WTC11 (cell line): ENCODE measurements at regions not wholly inside any gene's neighbourhood (a gene's known extent, or its start where the extent isn't known, plus 50 kb on each side); places are given as distances from the start of the nearest gene placed in this dataset.

Source experiments
- ATAC-seq: fragments of 200-7000 bp; cut with Tn5 transposase; 2 replicates; pipeline ENCODE4 v1.10.0; 2021; ENCODE audit warnings: mild to moderate bottlenecking, moderate library complexity
- CTCF ChIA-PET: fragments of 300-600 bp; sonication (Branson Sonifier 250); formaldehyde crosslinking; loops from one replicate; lab custom pipeline; 2021; ENCODE audit warnings: antibody characterized with exemption; lab: Charles Lee
- POLR2A ChIA-PET: fragments of 350-600 bp; sonication (Branson Sonifier 250); formaldehyde crosslinking; loops from one replicate; lab custom pipeline; 2021; ENCODE audit warnings: antibody characterized with exemption; lab: Charles Lee
- DNase-seq: peaks from one replicate; pipeline ENCODE4 v3.0.0; 2021; ENCODE audit warnings: low spot score
- H3K27ac Mint-ChIP-seq: 2 replicates; pipeline ENCODE4 v1.8.0; 2021; ENCODE audit warnings: mixed read lengths
- H3K27me3 Mint-ChIP-seq: 2 replicates; pipeline ENCODE4 v1.8.0; 2021; ENCODE audit warnings: low read depth, mild to moderate bottlenecking, moderate library complexity, mixed read lengths
- H3K36me3 Mint-ChIP-seq: 2 replicates; pipeline ENCODE4 v1.8.0; 2021; ENCODE audit warnings: mixed read lengths
- H3K4me1 Mint-ChIP-seq: 2 replicates; pipeline ENCODE4 v1.8.0; 2022; ENCODE audit warnings: mixed read lengths
- H3K4me3 Mint-ChIP-seq: 2 replicates; pipeline ENCODE4 v1.8.0; 2021; ENCODE audit warnings: mild to moderate bottlenecking, moderate library complexity, mixed read lengths
- H3K9me3 Mint-ChIP-seq: 2 replicates; pipeline ENCODE4 v1.8.0; 2021; ENCODE audit warnings: mixed read lengths
- ATF6 ChIP-seq: sonication (generic); formaldehyde crosslinking; IDR thresholded peaks from 2 replicates; pipeline ENCODE4 v1.8.1; 2023; ENCODE audit warnings: mild to moderate bottlenecking, missing genetic modification reagents
- ELF4 ChIP-seq: sonication (generic); formaldehyde crosslinking; IDR thresholded peaks from 2 replicates; pipeline ENCODE4 v1.8.1; 2022; ENCODE audit warnings: low read depth, mild to moderate bottlenecking, moderate library complexity, missing genetic modification reagents
- ESRRA ChIP-seq: sonication (generic); formaldehyde crosslinking; IDR thresholded peaks from 2 replicates; pipeline ENCODE4 v1.8.1; 2022; ENCODE audit warnings: mild to moderate bottlenecking, missing genetic modification reagents, borderline replicate concordance
- FOXK1 ChIP-seq: sonication (generic); formaldehyde crosslinking; IDR thresholded peaks from 2 replicates; pipeline ENCODE4 v1.8.0; 2022; ENCODE audit warnings: mild to moderate bottlenecking, moderate library complexity, missing genetic modification reagents
- GRHL2 ChIP-seq: fragments of 250-450 bp; sonication (Bioruptor Pico); IDR thresholded peaks from 2 replicates; pipeline ENCODE4 v1.8.0; 2022; ENCODE audit warnings: mild to moderate bottlenecking, moderate library complexity; ENCODE audit not compliant: insufficient replicate concordance, severe bottlenecking
- IRF1 ChIP-seq: sonication (generic); formaldehyde crosslinking; IDR thresholded peaks from 2 replicates; pipeline ENCODE4 v1.8.0; 2023; ENCODE audit warnings: missing genetic modification reagents
- KAT7 ChIP-seq: sonication (generic); formaldehyde crosslinking; IDR thresholded peaks from 2 replicates; pipeline ENCODE4 v1.8.1; 2023; ENCODE audit warnings: missing genetic modification reagents, mild to moderate bottlenecking, borderline replicate concordance
- NFE2L1 ChIP-seq: sonication (generic); formaldehyde crosslinking; IDR thresholded peaks from 2 replicates; pipeline ENCODE4 v1.8.1; 2023; ENCODE audit warnings: missing genetic modification reagents
- PRDM15 ChIP-seq: sonication (generic); formaldehyde crosslinking; IDR thresholded peaks from 2 replicates; pipeline ENCODE4 v1.8.0; 2022; ENCODE audit warnings: missing genetic modification reagents
- ZNF138 ChIP-seq: sonication (generic); formaldehyde crosslinking; conservative IDR thresholded peaks from 2 replicates; pipeline ENCODE4 v1.8.1; 2022; ENCODE audit warnings: mild to moderate bottlenecking, moderate library complexity, missing genetic modification reagents
- ZNF232 ChIP-seq: sonication (generic); formaldehyde crosslinking; IDR thresholded peaks from 2 replicates; pipeline ENCODE4 v1.8.0; 2022; ENCODE audit warnings: mild to moderate bottlenecking, missing genetic modification reagents
- ZNF512 ChIP-seq: sonication (generic); formaldehyde crosslinking; IDR thresholded peaks from 2 replicates; pipeline ENCODE4 v1.8.1; 2022; ENCODE audit warnings: missing genetic modification reagents, borderline replicate concordance
- ZSCAN18 ChIP-seq: fragments of 250-450 bp; sonication (Bioruptor Pico); IDR thresholded peaks from 2 replicates; pipeline ENCODE4 v2.1.2; 2022; ENCODE audit warnings: mild to moderate bottlenecking, moderate library complexity

- TF ChIP-seq PRDM15 (CRISPR knock-in tag) (no peak), IRF1 (CRISPR knock-in tag) (no peak), NFE2L1 (CRISPR knock-in tag) (no peak), KAT7 (CRISPR knock-in tag) (no peak), ZNF232 (CRISPR knock-in tag) (no peak), FOXK1 (no peak)
These were observed 532.3 kb upstream of the PSMD7 start (continued) for GRCh38 chr16:73764321-73764720.

- ChIA-PET CTCF (interaction anchor here (1.2 kb wide), 1 partner anchor 26 kb away, joined by 3 read pairs; no protein-coding TSS in a partner anchor), POLR2A (no interaction called here)
- Mint-ChIP-seq H3K9me3 (peaks cover 35% of the 10 kb centered on the region), H3K36me3 (peaks cover 8% of the 10 kb centered on the region), H3K27me3 (no peaks in the 10 kb centered on the region), H3K4me1 (peaks cover 5% of the 10 kb centered on the region), H3K27ac (no peak overlapping the region), H3K4me3 (no peak overlapping the region)
- ATAC-seq (no peak), DNase-seq (no peak)
- TF ChIP-seq GRHL2 (CRISPR knock-in tag) (no peak), ELF4 (CRISPR knock-in tag) (no peak), ZNF232 (CRISPR knock-in tag) (no peak), ZNF512 (CRISPR knock-in tag) (no peak), ATF6 (CRISPR knock-in tag) (no peak), ESRRA (CRISPR knock-in tag) (no peak), ZSCAN18 (CRISPR knock-in tag) (no peak)
These were observed 540.1 kb upstream of the PSMD7 start for GRCh38 chr16:73756289-73757178.

GRCh38 chr16:73753931-73754330, 542.7 kb upstream of the PSMD7 start:
- H3K27me3 Mint-ChIP-seq = no peaks in the 10 kb centered on the region
- ChIA-PET CTCF (no interaction called here), POLR2A (no interaction called here)
- no peak for ATAC-seq
- peaks cover under 1% of the 10 kb centered on the region; the same call in 1 of the 2 replicates for H3K36me3 Mint-ChIP-seq
- TF ChIP-seq ZNF138 (CRISPR knock-in tag) = no peak
- no peak for DNase-seq
- peaks cover 20% of the 10 kb centered on the region for H3K9me3 Mint-ChIP-seq
- H3K27ac Mint-ChIP-seq = no peak overlapping the region
- no peak overlapping the region for H3K4me3 Mint-ChIP-seq
- H3K4me1 Mint-ChIP-seq = peaks cover 11% of the 10 kb centered on the region
